ENCODE measurements at regions not wholly inside any gene's neighbourhood (a gene's known extent, or its start where the extent isn't known, plus 50 kb on each side); places are given as distances from the start of the nearest gene placed in this dataset.

GRCh38 chr6:12605888-12606345, 110.7 kb upstream of the PHACTR1 start:
- no peaks in the 10 kb centered on the region for H3K36me3 ChIP-seq (ENCODE audit: insufficient read depth, low read length)
- no peaks in the 10 kb centered on the region for H3K27me3 ChIP-seq (ENCODE audit: insufficient read depth, low read length)
- H3K27ac ChIP-seq (ENCODE audit: low read depth, low read length): no peak overlapping the region
- H3K4me3 ChIP-seq (ENCODE audit: insufficient read depth, low read depth, low read length): no peak overlapping the region
- H3K79me2 ChIP-seq (ENCODE audit: insufficient read depth, low read length): no peaks in the 10 kb centered on the region
- H3K27ac Mint-ChIP-seq (ENCODE audit: unreplicated experiment): no peak overlapping the region
- no peaks in the 10 kb centered on the region for H4K20me1 ChIP-seq (ENCODE audit: insufficient read depth, low read length)
- H3K4me1 ChIP-seq (ENCODE audit: insufficient read depth, low read length): peaks cover 14% of the 10 kb centered on the region
- FAIRE-seq: peak; percentile 92
- H3K9me3 Mint-ChIP-seq (ENCODE audit: unreplicated experiment): no peaks in the 10 kb centered on the region
- H3K9ac ChIP-seq (ENCODE audit: low read length): no peak overlapping the region
- peak; percentile 42 for DNase-seq (ENCODE audit: low read depth)
- TF ChIP-seq, protein P1, sequence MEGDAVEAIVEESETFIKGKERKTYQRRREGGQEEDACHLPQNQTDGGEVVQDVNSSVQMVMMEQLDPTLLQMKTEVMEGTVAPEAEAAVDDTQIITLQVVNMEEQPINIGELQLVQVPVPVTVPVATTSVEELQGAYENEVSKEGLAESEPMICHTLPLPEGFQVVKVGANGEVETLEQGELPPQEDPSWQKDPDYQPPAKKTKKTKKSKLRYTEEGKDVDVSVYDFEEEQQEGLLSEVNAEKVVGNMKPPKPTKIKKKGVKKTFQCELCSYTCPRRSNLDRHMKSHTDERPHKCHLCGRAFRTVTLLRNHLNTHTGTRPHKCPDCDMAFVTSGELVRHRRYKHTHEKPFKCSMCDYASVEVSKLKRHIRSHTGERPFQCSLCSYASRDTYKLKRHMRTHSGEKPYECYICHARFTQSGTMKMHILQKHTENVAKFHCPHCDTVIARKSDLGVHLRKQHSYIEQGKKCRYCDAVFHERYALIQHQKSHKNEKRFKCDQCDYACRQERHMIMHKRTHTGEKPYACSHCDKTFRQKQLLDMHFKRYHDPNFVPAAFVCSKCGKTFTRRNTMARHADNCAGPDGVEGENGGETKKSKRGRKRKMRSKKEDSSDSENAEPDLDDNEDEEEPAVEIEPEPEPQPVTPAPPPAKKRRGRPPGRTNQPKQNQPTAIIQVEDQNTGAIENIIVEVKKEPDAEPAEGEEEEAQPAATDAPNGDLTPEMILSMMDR (IDR thresholded peaks at IDR 0.05; ENCODE audit: insufficient read depth, low read depth, low read length): peak; percentile 81
- no peak for TF ChIP-seq EZH2 (IDR thresholded peaks at IDR 0.05; ENCODE audit: insufficient read depth, low read length)
- no peaks in the 10 kb centered on the region for H3K9me3 ChIP-seq (ENCODE audit: insufficient read depth, low read depth, low read length)
- peak overlapping the region; percentile 28 for H2AFZ ChIP-seq (ENCODE audit: low read depth, low read length)
- H3K36me3 Mint-ChIP-seq (ENCODE audit: low read depth, unreplicated experiment): no peaks in the 10 kb centered on the region
- H3K4me3 Mint-ChIP-seq (ENCODE audit: unreplicated experiment): no peak overlapping the region
- H3K27me3 Mint-ChIP-seq (ENCODE audit: low read depth, unreplicated experiment): no peaks in the 10 kb centered on the region
- H3K4me1 Mint-ChIP-seq (ENCODE audit: low read depth, unreplicated experiment): peaks cover 36% of the 10 kb centered on the region
- peak overlapping the region; percentile 27 for H3K4me2 ChIP-seq (ENCODE audit: low read length)

DNA sequence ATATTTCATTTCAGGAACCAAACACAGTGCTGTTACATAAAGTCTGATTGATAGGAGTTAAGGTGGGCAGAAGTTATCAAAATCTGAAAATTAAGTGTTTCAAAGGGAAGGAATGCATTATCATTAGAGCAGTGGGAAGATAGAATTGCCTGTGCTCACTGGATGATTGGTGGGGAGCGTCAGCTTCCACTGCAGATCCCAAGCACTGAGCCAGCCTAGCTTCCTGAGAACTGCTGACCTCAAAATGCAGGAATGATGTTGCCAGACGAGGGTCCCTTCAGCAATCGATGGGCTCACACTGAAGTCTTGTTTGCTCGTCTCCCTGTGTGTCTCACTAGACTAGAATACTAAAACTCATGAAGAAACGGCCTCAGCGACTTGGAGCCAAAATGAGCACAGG, 110.0 kb upstream of the PHACTR1 start:
- H3K4me1 Mint-ChIP-seq (ENCODE audit: low read depth, unreplicated experiment): peaks cover 36% of the 10 kb centered on the region

More for the DNA sequence above, 110.0 kb upstream of the PHACTR1 start:
- Histone ChIP-seq H3K36me3 (ENCODE audit: insufficient read depth, low read length) (no peaks in the 10 kb centered on the region), H3K9ac (ENCODE audit: low read length) (no peak overlapping the region), H3K4me3 (ENCODE audit: insufficient read depth, low read depth, low read length) (no peak overlapping the region), H3K79me2 (ENCODE audit: insufficient read depth, low read length) (no peaks in the 10 kb centered on the region), H3K9me3 (ENCODE audit: insufficient read depth, low read depth, low read length) (no peaks in the 10 kb centered on the region), H2AFZ (ENCODE audit: low read depth, low read length) (no peak overlapping the region), H4K20me1 (ENCODE audit: insufficient read depth, low read length) (no peaks in the 10 kb centered on the region), H3K4me1 (ENCODE audit: insufficient read depth, low read length) (peaks cover 14% of the 10 kb centered on the region), H3K27ac (ENCODE audit: low read depth, low read length) (no peak overlapping the region), H3K4me2 (ENCODE audit: low read length) (no peak overlapping the region), H3K27me3 (ENCODE audit: insufficient read depth, low read length) (no peaks in the 10 kb centered on the region)
- Mint-ChIP-seq H3K36me3 (ENCODE audit: low read depth, unreplicated experiment) (no peaks in the 10 kb centered on the region), H3K27me3 (ENCODE audit: low read depth, unreplicated experiment) (no peaks in the 10 kb centered on the region), H3K27ac (ENCODE audit: unreplicated experiment) (no peak overlapping the region), H3K9me3 (ENCODE audit: unreplicated experiment) (no peaks in the 10 kb centered on the region), H3K4me3 (ENCODE audit: unreplicated experiment) (no peak overlapping the region)
- no peak for TF ChIP-seq EZH2 (IDR thresholded peaks at IDR 0.05; ENCODE audit: insufficient read depth, low read length)
- TF ChIP-seq, protein P1 (IDR thresholded peaks at IDR 0.05; ENCODE audit: insufficient read depth, low read depth, low read length): no peak
- FAIRE-seq: no peak
- no peak for DNase-seq (ENCODE audit: low read depth)

All from astrocyte (in vitro differentiated cells and primary cell).